A549 (cell line): ENCODE measurements at regions not wholly inside any gene's neighbourhood (a gene's known extent, or its start where the extent isn't known, plus 50 kb on each side); places are given as distances from the start of the nearest gene placed in this dataset.

ENCODE experiments used
- ATAC-seq, 2 experiments: fragments of 200-7000 bp in 1 of 2; fragments of >200 bp in 1 of 2; cut with Nextera tagmentation in 1 of 2; cut with Tn5 transposase in 1 of 2; 3 replicates each; pipeline versions ENCODE4 v1.8.0 to v1.9.1; 2018 to 2020; ENCODE audit warnings: mild to moderate bottlenecking in 1 of 2, moderate library complexity in 1 of 2
- CTCF ChIA-PET: fragments of 300-600 bp; sonication (Branson Sonifier 250); formaldehyde crosslinking; extraction: SDS; loops from one replicate; lab custom pipeline; 2021; ENCODE audit warnings: antibody characterized with exemption, inconsistent platforms; lab: Yijun Ruan, JAX
- POLR2A ChIA-PET: fragments of 350-600 bp; formaldehyde crosslinking; extraction: SDS; loops from one replicate; lab custom pipeline; 2021; ENCODE audit warnings: antibody characterized with exemption, inconsistent platforms; lab: Yijun Ruan, JAX
- DNase-seq, 2 experiments: peaks; one replicate each; pipeline versions ENCODE4 v3.0.0 to v3.0.0-alpha.2; 2011 to 2016; ENCODE audit warnings: low read depth in 1 of 2, low spot score in 1 of 2
- FAIRE-seq: peaks from 2 replicates; lab custom pipeline; 2011; peaks lifted over from hg19 to GRCh38; lab: Jason Lieb, UNC
- H3K27ac ChIP-seq, 2 experiments: fragments of >200 bp; sonication (Bioruptor Twin); formaldehyde crosslinking; 3 replicates each; pipeline ENCODE4 v1.5.1; 2016 to 2017
- H3K4me1 ChIP-seq: fragments of >200 bp; sonication (Bioruptor Twin); formaldehyde crosslinking; 3 replicates; pipeline ENCODE4 v1.6.1; 2016
- H3K4me2 ChIP-seq: fragments of >200 bp; sonication (Bioruptor Twin); formaldehyde crosslinking; 3 replicates; pipeline ENCODE4 v1.6.1; 2016
- H3K4me3 ChIP-seq: fragments of >200 bp; sonication (Bioruptor Twin); formaldehyde crosslinking; 3 replicates; pipeline ENCODE4 v1.5.1; 2016
- H3K9me3 ChIP-seq: fragments of >200 bp; sonication (Bioruptor Twin); formaldehyde crosslinking; 3 replicates; pipeline ENCODE4 v1.6.1; 2016
- EHF ChIP-seq: fragments of 250-450 bp; sonication (Bioruptor Pico); IDR thresholded peaks from 2 replicates; pipeline ENCODE4 v1.5.0; 2020; ENCODE audit warnings: mild to moderate bottlenecking
- MAX ChIP-seq: IDR thresholded peaks from 2 replicates; pipeline ENCODE4 v1.6.1; 2012
- MAZ ChIP-seq: fragments of 150-350 bp; IDR thresholded peaks from 2 replicates; pipeline ENCODE4 v1.6.1; 2014; ENCODE audit warnings: antibody characterized with exemption, low read depth, low read length, borderline replicate concordance
- MYC ChIP-seq: IDR thresholded peaks from 2 replicates; pipeline ENCODE4 v1.6.1; 2012; ENCODE audit warnings: mild to moderate bottlenecking, inconsistent platforms, low read length, improper control_type of control experiment, borderline replicate concordance
- PHF8 ChIP-seq: fragments of 200-600 bp; sonication (generic); IDR thresholded peaks from 2 replicates; pipeline ENCODE4 v1.6.1; 2016; ENCODE audit warnings: low read depth, mild to moderate bottlenecking, antibody characterized with exemption, moderate library complexity, borderline replicate concordance
- RAD21 ChIP-seq, 2 experiments: fragments of >200 bp in 1 of 2; sonication (Bioruptor Twin) in 1 of 2; formaldehyde crosslinking in 1 of 2; IDR thresholded peaks in 1 of 2; conservative IDR thresholded peaks in 1 of 2; 2 replicates in 1 of 2; 3 replicates in 1 of 2; pipeline ENCODE4 v1.6.1; 2012 to 2018; ENCODE audit warnings: inconsistent platforms in 1 of 2
- RFX5 ChIP-seq: fragments of 450-650 bp; IDR thresholded peaks from 2 replicates; pipeline ENCODE4 v1.7.1; 2014; ENCODE audit warnings: antibody characterized with exemption, mild to moderate bottlenecking, moderate library complexity
- TFCP2L1 ChIP-seq: fragments of 250-450 bp; sonication (Bioruptor Pico); IDR thresholded peaks from 2 replicates; pipeline ENCODE4 v1.5.0; 2021; ENCODE audit warnings: mild to moderate bottlenecking
- ZNF302 ChIP-seq: fragments of 250-450 bp; sonication (Bioruptor Pico); IDR thresholded peaks from 2 replicates; pipeline ENCODE4 v1.9.0; 2021; ENCODE audit warnings: inconsistent platforms, mild to moderate bottlenecking, moderate library complexity
- WGBS: methylation state at CpG from one replicate; pipeline ENCODE4 v1.1.6; 2017; ENCODE audit errors: missing lambda C conversion rate; 5-methylcytosine and 5-hydroxymethylcytosine counted together
- TF ChIP-seq, protein P1 (sequence below): fragments of 200-600 bp; sonication (generic); IDR thresholded peaks from 2 replicates; pipeline ENCODE4 v1.6.1; 2016; ENCODE audit warnings: antibody characterized with exemption, mild to moderate bottlenecking, moderate library complexity
- TF ChIP-seq, protein P2 (sequence below): fragments of 250-450 bp; sonication (Bioruptor Pico); IDR thresholded peaks from 2 replicates; pipeline ENCODE4 v1.5.0; 2021; ENCODE audit warnings: mild to moderate bottlenecking, moderate library complexity, borderline replicate concordance

DNA sequence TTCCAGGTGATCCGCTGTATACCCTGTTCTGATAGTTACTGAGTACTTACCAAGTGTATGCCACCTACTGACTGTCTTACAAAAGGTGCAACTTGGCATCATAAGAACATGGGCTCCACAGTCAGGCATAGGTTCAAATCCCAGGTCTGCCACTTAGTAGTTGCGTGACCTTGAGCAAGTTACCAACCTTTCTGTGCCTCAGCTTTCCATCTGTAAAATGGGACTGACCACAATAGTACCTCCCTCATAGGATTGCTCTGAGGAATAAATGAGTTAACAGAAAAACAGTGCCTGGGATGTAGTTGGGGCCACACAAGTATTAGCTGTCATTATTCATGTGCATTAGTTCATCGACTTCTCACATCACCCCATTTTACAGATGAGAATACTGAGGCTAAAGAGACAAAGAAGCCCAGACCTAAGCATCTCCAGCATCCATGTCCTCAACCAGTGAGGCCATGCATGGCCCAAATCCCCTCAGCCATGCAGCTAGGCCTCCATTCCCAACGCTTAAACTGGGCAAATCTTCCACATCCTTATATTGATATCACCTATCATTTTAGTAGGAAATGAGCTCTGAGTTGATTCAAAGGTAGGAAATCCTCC lies 51.3 kb upstream of the UBE2L5 start (continued):
- TF ChIP-seq, protein P1, sequence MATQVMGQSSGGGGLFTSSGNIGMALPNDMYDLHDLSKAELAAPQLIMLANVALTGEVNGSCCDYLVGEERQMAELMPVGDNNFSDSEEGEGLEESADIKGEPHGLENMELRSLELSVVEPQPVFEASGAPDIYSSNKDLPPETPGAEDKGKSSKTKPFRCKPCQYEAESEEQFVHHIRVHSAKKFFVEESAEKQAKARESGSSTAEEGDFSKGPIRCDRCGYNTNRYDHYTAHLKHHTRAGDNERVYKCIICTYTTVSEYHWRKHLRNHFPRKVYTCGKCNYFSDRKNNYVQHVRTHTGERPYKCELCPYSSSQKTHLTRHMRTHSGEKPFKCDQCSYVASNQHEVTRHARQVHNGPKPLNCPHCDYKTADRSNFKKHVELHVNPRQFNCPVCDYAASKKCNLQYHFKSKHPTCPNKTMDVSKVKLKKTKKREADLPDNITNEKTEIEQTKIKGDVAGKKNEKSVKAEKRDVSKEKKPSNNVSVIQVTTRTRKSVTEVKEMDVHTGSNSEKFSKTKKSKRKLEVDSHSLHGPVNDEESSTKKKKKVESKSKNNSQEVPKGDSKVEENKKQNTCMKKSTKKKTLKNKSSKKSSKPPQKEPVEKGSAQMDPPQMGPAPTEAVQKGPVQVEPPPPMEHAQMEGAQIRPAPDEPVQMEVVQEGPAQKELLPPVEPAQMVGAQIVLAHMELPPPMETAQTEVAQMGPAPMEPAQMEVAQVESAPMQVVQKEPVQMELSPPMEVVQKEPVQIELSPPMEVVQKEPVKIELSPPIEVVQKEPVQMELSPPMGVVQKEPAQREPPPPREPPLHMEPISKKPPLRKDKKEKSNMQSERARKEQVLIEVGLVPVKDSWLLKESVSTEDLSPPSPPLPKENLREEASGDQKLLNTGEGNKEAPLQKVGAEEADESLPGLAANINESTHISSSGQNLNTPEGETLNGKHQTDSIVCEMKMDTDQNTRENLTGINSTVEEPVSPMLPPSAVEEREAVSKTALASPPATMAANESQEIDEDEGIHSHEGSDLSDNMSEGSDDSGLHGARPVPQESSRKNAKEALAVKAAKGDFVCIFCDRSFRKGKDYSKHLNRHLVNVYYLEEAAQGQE = no peak

DNA sequence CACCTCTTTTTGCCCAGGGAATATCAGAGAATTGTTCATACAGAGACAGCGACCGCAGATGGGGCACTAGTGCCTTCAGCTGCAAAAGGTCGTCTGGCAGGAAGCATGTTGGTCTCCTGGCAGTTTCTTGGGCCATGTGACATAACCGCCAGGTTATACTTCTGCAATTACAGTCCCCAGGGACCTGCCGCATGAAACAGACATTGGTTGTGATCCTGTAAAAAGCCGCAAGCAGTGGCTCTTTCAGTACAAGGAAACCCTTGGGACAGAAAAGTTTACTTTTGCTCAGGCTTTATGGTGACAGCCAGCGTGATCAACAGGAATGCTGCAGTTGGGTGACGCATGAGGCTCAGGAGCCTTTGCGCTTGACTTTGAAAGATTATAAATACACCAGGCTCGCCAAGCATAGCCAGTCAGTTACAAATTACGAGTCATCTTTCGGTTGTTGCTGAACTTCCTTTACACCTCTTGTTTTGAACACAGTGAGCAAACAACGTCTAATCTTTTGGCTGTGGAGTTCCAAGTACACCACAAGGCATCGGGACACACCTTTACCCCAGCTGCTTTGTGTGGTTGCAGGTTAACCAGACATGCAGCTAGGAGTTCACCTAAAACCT lies 50.5 kb upstream of the UBE2L5 start:
- POLR2A ChIA-PET = no interaction called here
- TF ChIP-seq TFCP2L1 (CRISPR knock-in tag) (no peak), RFX5 (no peak), RAD21 (conservative IDR thresholded peaks at IDR 0.05 in 1 of 2, IDR thresholded peaks at IDR 0.05 in 1 of 2) (no peak), MAX (no peak), MAZ (no peak), PHF8 (no peak), EHF (CRISPR knock-in tag) (no peak), MYC (no peak), ZNF302 (CRISPR knock-in tag) (no peak)
- TF ChIP-seq, protein P2, sequence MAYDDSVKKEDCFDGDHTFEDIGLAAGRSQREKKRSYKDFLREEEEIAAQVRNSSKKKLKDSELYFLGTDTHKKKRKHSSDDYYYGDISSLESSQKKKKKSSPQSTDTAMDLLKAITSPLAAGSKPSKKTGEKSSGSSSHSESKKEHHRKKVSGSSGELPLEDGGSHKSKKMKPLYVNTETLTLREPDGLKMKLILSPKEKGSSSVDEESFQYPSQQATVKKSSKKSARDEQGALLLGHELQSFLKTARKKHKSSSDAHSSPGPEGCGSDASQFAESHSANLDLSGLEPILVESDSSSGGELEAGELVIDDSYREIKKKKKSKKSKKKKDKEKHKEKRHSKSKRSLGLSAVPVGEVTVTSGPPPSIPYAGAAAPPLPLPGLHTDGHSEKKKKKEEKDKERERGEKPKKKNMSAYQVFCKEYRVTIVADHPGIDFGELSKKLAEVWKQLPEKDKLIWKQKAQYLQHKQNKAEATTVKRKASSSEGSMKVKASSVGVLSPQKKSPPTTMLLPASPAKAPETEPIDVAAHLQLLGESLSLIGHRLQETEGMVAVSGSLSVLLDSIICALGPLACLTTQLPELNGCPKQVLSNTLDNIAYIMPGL (CRISPR knock-in tag) = no peak
- TF ChIP-seq, all 56 proteins: peak for 0
- 46% methylated on average over 13 of the region's 14 CpGs for WGBS
- no peak overlapping the region for H3K27ac ChIP-seq
- DNase-seq (peak in 1 of 2 experiments; percentile 7), ATAC-seq (no peak), FAIRE-seq (no peak)
- H3K9me3 ChIP-seq = no peaks in the 10 kb centered on the region
- H3K4me2 ChIP-seq = no peak overlapping the region
- CTCF ChIA-PET = interaction anchor here (1.1 kb wide), 1 partner anchor 37 kb away, joined by 3 read pairs; no protein-coding TSS in a partner anchor
- H3K4me1 ChIP-seq = no peaks in the 10 kb centered on the region
- no peak overlapping the region for H3K4me3 ChIP-seq
